ENCODE measurements at regions not wholly inside any gene's neighbourhood (a gene's known extent, or its start where the extent isn't known, plus 50 kb on each side); places are given as distances from the start of the nearest gene placed in this dataset.

DNA sequence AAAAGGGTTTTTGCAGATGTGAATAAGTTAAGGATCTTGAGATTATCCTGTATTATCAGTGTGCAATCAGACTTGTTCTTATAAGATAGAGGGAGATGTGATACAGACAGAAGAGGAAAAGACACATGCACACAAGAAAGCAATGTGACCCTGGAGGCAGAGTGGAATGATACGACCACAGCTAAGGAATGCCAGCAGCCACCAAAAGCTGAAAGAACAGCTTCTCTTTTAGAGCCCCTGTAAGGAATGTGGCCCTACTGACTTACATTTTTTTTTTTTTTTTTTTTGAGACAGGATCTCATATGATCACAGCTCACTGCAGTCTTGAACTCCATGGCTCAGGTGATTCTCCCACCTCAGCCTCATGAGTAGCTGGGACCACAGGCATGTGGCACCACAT, 62.3 kb upstream of the CNTNAP4 start:
- H3K27me3 ChIP-seq: no peaks in the 10 kb centered on the region
- no peaks in the 10 kb centered on the region for H3K9me3 ChIP-seq
- no peak overlapping the region for H3K27ac ChIP-seq
- no peaks in the 10 kb centered on the region for H3K4me1 ChIP-seq (ENCODE audit: insufficient read depth)
- TF ChIP-seq, protein P1, sequence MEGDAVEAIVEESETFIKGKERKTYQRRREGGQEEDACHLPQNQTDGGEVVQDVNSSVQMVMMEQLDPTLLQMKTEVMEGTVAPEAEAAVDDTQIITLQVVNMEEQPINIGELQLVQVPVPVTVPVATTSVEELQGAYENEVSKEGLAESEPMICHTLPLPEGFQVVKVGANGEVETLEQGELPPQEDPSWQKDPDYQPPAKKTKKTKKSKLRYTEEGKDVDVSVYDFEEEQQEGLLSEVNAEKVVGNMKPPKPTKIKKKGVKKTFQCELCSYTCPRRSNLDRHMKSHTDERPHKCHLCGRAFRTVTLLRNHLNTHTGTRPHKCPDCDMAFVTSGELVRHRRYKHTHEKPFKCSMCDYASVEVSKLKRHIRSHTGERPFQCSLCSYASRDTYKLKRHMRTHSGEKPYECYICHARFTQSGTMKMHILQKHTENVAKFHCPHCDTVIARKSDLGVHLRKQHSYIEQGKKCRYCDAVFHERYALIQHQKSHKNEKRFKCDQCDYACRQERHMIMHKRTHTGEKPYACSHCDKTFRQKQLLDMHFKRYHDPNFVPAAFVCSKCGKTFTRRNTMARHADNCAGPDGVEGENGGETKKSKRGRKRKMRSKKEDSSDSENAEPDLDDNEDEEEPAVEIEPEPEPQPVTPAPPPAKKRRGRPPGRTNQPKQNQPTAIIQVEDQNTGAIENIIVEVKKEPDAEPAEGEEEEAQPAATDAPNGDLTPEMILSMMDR (IDR thresholded peaks at IDR 0.05): no peak
- TF ChIP-seq EP300 (IDR thresholded peaks at IDR 0.05): no peak
- TF ChIP-seq POLR2A (IDR thresholded peaks at IDR 0.05): no peak
- intact Hi-C loops (cut with DNase I): no loop called here
- WGBS, 3 donors: 59 to 84% (median 68%) methylated on average over 1 of the region's 1 CpG
- no peaks in the 10 kb centered on the region for H3K36me3 ChIP-seq
- no peak for DNase-seq
- H3K4me3 ChIP-seq: no peak overlapping the region

DNA sequence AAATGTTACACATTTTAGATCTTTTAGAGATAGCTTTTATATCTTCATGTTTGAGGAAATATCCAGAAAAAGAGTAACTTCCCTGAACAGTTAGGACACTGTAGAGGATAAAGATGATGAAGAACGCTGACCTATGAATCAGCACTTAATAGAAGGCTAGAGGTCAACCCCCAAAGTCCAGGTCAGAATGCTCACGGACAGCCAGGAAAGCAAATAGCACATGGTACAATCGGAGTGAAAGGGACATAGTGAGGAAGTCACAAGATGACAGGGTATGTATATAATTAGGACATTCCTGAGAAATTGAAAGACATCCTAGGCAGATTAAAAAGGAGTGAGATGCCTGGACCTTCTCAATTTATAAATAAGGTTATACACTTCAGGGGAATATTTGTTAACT, 55.1 kb upstream of the CNTNAP4 start:
- WGBS, 3 donors: 17 to 35% (median 30%) methylated on average over 3 of the region's 3 CpGs
- Histone ChIP-seq H3K4me1 (ENCODE audit: insufficient read depth) (no peaks in the 10 kb centered on the region), H3K27me3 (no peaks in the 10 kb centered on the region), H3K4me3 (no peak overlapping the region), H3K36me3 (no peaks in the 10 kb centered on the region), H3K27ac (no peak overlapping the region), H3K9me3 (no peaks in the 10 kb centered on the region)
- TF ChIP-seq POLR2A (IDR thresholded peaks at IDR 0.05) (no peak), EP300 (IDR thresholded peaks at IDR 0.05) (no peak)
- TF ChIP-seq, protein P1 (IDR thresholded peaks at IDR 0.05): no peak
- intact Hi-C loops (cut with DNase I): no loop called here
- no peak for DNase-seq

DNA sequence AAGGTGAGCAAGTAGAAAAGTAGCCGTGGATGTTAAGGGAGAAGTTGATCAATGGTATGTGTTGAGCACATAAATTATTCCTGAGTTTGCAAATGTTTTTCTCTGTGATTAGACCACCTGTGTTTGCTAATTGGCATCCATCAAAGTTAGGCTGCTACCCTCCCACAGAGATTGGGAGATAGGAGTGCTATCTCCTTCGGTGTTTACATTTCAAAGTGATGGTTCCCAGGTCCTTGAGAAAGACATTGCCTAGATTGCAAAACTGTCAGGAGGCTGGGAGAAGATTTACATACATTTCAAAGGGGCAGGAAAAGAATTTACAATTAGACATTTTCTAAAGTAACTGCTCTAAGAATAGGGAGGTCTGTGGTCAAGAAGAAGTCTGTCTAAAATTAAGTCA, 54.3 kb upstream of the CNTNAP4 start:
- TF ChIP-seq EP300 (IDR thresholded peaks at IDR 0.05) (no peak), POLR2A (IDR thresholded peaks at IDR 0.05) (no peak)
- TF ChIP-seq, protein P1 (IDR thresholded peaks at IDR 0.05): no peak
- Histone ChIP-seq H3K27me3 (no peaks in the 10 kb centered on the region), H3K9me3 (no peaks in the 10 kb centered on the region), H3K36me3 (no peaks in the 10 kb centered on the region), H3K27ac (no peak overlapping the region), H3K4me1 (ENCODE audit: insufficient read depth) (no peaks in the 10 kb centered on the region), H3K4me3 (no peak overlapping the region)
- 18 to 20% (median 20%) methylated on average over 2 of the region's 2 CpGs for WGBS, 3 donors
- intact Hi-C loops (cut with DNase I): no loop called here
- DNase-seq: no peak

DNA sequence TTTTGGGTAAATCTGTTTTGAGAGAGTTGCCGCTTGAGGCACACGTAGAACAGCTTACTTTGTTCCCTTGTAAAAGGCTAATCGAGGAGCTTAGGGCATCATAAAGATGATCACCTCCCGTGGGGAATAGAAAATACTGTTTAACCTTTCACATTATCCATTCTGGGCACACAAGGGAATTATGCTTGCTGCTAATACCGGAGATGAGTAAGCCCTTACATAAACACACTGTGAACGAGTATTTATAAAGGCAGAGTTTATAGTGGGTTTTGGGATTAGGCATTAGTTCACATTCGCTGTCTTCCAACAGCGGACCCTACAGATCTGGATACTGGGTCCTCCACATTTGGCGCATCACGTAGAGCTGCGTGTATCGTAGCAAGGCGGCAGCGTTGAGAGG, 51.2 kb upstream of the CNTNAP4 start:
- no peak for DNase-seq

More for the DNA sequence above, 51.2 kb upstream of the CNTNAP4 start:
- WGBS, 3 donors: 72 to 78% (median 75%) methylated on average over 14 of the region's 14 CpGs
- Histone ChIP-seq H3K4me3 (no peak overlapping the region), H3K27me3 (no peaks in the 10 kb centered on the region), H3K27ac (no peak overlapping the region), H3K9me3 (no peaks in the 10 kb centered on the region), H3K4me1 (ENCODE audit: insufficient read depth) (no peaks in the 10 kb centered on the region), H3K36me3 (no peaks in the 10 kb centered on the region)
- intact Hi-C loops (cut with DNase I): no loop called here
- TF ChIP-seq, protein P1 (IDR thresholded peaks at IDR 0.05): no peak
- TF ChIP-seq POLR2A (IDR thresholded peaks at IDR 0.05): no peak
- no peak for TF ChIP-seq EP300 (IDR thresholded peaks at IDR 0.05)
